H9 (cell line): ENCODE measurements at regions not wholly inside any gene's neighbourhood (a gene's known extent, or its start where the extent isn't known, plus 50 kb on each side); places are given as distances from the start of the nearest gene placed in this dataset.

Experiments
- DNase-seq: peaks from one replicate; pipeline ENCODE4 v3.0.0-alpha.2; 2017
- H2AFZ ChIP-seq: one replicate; pipeline ENCODE4 v1.6.1; 2013; ENCODE audit warnings: mild to moderate bottlenecking, low read length, control low read depth, moderate library complexity
- H2AK5ac ChIP-seq: 2 replicates; pipeline ENCODE4 v1.6.1; 2013; ENCODE audit warnings: low read length, control low read depth, mixed read lengths; ENCODE audit not compliant: insufficient read length
- H2BK120ac ChIP-seq: one replicate; pipeline ENCODE4 v1.6.1; 2013; ENCODE audit warnings: low read depth, mild to moderate bottlenecking, low read length, control low read depth, inconsistent platforms; ENCODE audit not compliant: poor library complexity, severe bottlenecking
- H2BK12ac ChIP-seq: 2 replicates; pipeline ENCODE4 v1.6.1; 2013; ENCODE audit warnings: low read length, control low read depth, mixed read lengths, low read depth; ENCODE audit not compliant: insufficient read length
- H2BK15ac ChIP-seq: 2 replicates; pipeline ENCODE4 v1.6.1; 2013; ENCODE audit warnings: low read depth, low read length, control low read depth
- H2BK20ac ChIP-seq: one replicate; pipeline ENCODE4 v1.6.1; 2013; ENCODE audit warnings: low read depth, mild to moderate bottlenecking, low read length, control low read depth, inconsistent platforms; ENCODE audit not compliant: poor library complexity, severe bottlenecking
- H2BK5ac ChIP-seq: 2 replicates; pipeline ENCODE4 v1.6.1; 2013; ENCODE audit warnings: low read length, control low read depth, mixed read lengths; ENCODE audit not compliant: insufficient read length
- H3K14ac ChIP-seq: 2 replicates; pipeline ENCODE4 v1.6.1; 2013; ENCODE audit warnings: low read length, control low read depth; ENCODE audit not compliant: insufficient read depth
- H3K18ac ChIP-seq: 2 replicates; pipeline ENCODE4 v1.6.1; 2013; ENCODE audit warnings: low read depth, mild to moderate bottlenecking, mixed read lengths, low read length, control low read depth; ENCODE audit not compliant: insufficient read length
- H3K23ac ChIP-seq: 2 replicates; pipeline ENCODE4 v1.6.1; 2013; ENCODE audit warnings: low read length, control low read depth, mixed read lengths, low read depth; ENCODE audit not compliant: insufficient read length
- H3K23me2 ChIP-seq: 2 replicates; pipeline ENCODE4 v1.6.1; 2013; ENCODE audit warnings: low read depth, mild to moderate bottlenecking, mixed read lengths, low read length, control low read depth; ENCODE audit not compliant: insufficient read length, poor library complexity, severe bottlenecking
- H3K27ac ChIP-seq: 2 replicates; pipeline ENCODE4 v1.5.1; 2013; ENCODE audit warnings: low read length, control low read depth, mixed read lengths, low read depth; ENCODE audit not compliant: insufficient read length
- H3K27me3 ChIP-seq: 2 replicates; pipeline ENCODE4 v1.6.1; 2013; ENCODE audit warnings: low read length, control low read depth, inconsistent platforms; ENCODE audit not compliant: insufficient read depth
- H3K4ac ChIP-seq: 2 replicates; pipeline ENCODE4 v1.6.1; 2013; ENCODE audit warnings: low read depth, mild to moderate bottlenecking, control low read depth, inconsistent platforms, low read length, moderate library complexity
- H3K4me1 ChIP-seq: 2 replicates; pipeline ENCODE4 v1.6.1; 2013; ENCODE audit warnings: low read length, control low read depth, inconsistent platforms; ENCODE audit not compliant: insufficient read depth
- H3K4me2 ChIP-seq: 2 replicates; pipeline ENCODE4 v1.6.1; 2013; ENCODE audit warnings: low read length, control low read depth, mixed read lengths; ENCODE audit not compliant: insufficient read length, insufficient read depth
- H3K56ac ChIP-seq: 2 replicates; pipeline ENCODE4 v1.6.1; 2013; ENCODE audit warnings: low read depth, mild to moderate bottlenecking, mixed read lengths, low read length, control low read depth; ENCODE audit not compliant: insufficient read length
- H3K79me1 ChIP-seq: 2 replicates; pipeline ENCODE4 v1.6.1; 2013; ENCODE audit warnings: low read depth, mild to moderate bottlenecking, moderate library complexity, low read length, control low read depth, inconsistent platforms; ENCODE audit not compliant: insufficient read depth, poor library complexity, severe bottlenecking
- H3K79me2 ChIP-seq: 2 replicates; pipeline ENCODE4 v1.6.1; 2013; ENCODE audit warnings: low read length, control low read depth, inconsistent platforms; ENCODE audit not compliant: insufficient read depth
- H3K9ac ChIP-seq: 2 replicates; pipeline ENCODE4 v1.6.1; 2013; ENCODE audit warnings: low read length, control low read depth, mixed read lengths; ENCODE audit not compliant: insufficient read length; ENCODE audit errors: extremely low read depth
- H3K9me3 ChIP-seq: one replicate; pipeline ENCODE4 v1.6.1; 2013; ENCODE audit warnings: low read depth, low read length, inconsistent platforms; ENCODE audit not compliant: control insufficient read depth
- H3T11ph ChIP-seq: one replicate; pipeline ENCODE4 v1.6.1; 2013; ENCODE audit warnings: mild to moderate bottlenecking, low read length, control low read depth, inconsistent platforms
- H4K20me1 ChIP-seq: one replicate; pipeline ENCODE4 v1.6.1; 2013; ENCODE audit not compliant: control insufficient read depth, insufficient read length, insufficient read depth
- H4K5ac ChIP-seq: 2 replicates; pipeline ENCODE4 v1.6.1; 2013; ENCODE audit warnings: low read depth, mild to moderate bottlenecking, mixed read lengths, low read length, control low read depth; ENCODE audit not compliant: insufficient read length
- H4K8ac ChIP-seq: replicated peaks from 2 replicates; pipeline ENCODE4 v1.6.1; 2013; ENCODE audit warnings: low read length, control low read depth, mixed read lengths, low read depth; ENCODE audit not compliant: insufficient read length
- H4K91ac ChIP-seq: 2 replicates; pipeline ENCODE4 v1.6.1; 2013; ENCODE audit warnings: low read depth, mild to moderate bottlenecking, moderate library complexity, mixed read lengths, low read length, control low read depth; ENCODE audit not compliant: insufficient read length
- H3K27ac Mint-ChIP-seq, 3 experiments: 2 replicates in 2 of 3; 3 replicates in 1 of 3; pipeline ENCODE4 v1.8.0; 2020 to 2021; ENCODE audit warnings: mixed read lengths in 3 of 3, mild to moderate bottlenecking in 1 of 3, moderate library complexity in 1 of 3
- H3K27me3 Mint-ChIP-seq: 2 replicates; pipeline ENCODE4 v1.8.0; 2021; ENCODE audit warnings: low read depth, mild to moderate bottlenecking, moderate library complexity, mixed read lengths
- H3K36me3 Mint-ChIP-seq, 3 experiments: 2 replicates in 2 of 3; 3 replicates in 1 of 3; pipeline ENCODE4 v1.8.0; 2020 to 2021; ENCODE audit warnings: low read depth in 3 of 3, mixed read lengths in 3 of 3; ENCODE audit not compliant: insufficient read depth in 1 of 3
- H3K4me1 Mint-ChIP-seq, 2 experiments: 2 replicates each; pipeline ENCODE4 v1.8.0; 2020; ENCODE audit warnings: mixed read lengths in 2 of 2
- H3K4me3 Mint-ChIP-seq, 2 experiments: 2 replicates in 1 of 2; 3 replicates in 1 of 2; pipeline ENCODE4 v1.8.0; 2020 to 2021; ENCODE audit warnings: mild to moderate bottlenecking in 2 of 2, mixed read lengths in 2 of 2, moderate library complexity in 1 of 2
- H3K9me3 Mint-ChIP-seq, 2 experiments: 2 replicates in 1 of 2; 3 replicates in 1 of 2; pipeline ENCODE4 v1.8.0; 2020; ENCODE audit warnings: mild to moderate bottlenecking in 2 of 2, mixed read lengths in 2 of 2, moderate library complexity in 1 of 2
- CTCF ChIP-seq: fragments of 200-600 bp; sonication (generic); conservative IDR thresholded peaks from 3 replicates; pipeline ENCODE4 v1.8.0; 2021; ENCODE audit warnings: antibody characterized with exemption, mild to moderate bottlenecking
- WGBS: extraction: QIAGEN DNeasy Blood & Tissue Kit; methylation state at CpG from one replicate; pipeline ENCODE4 v1.1.7; 2013; ENCODE audit warnings: missing lambda C conversion rate, low lambda C conversion rate, mixed read lengths; ENCODE audit not compliant: insufficient read length; ENCODE audit errors: extremely low coverage; 5-methylcytosine and 5-hydroxymethylcytosine counted together

DNA sequence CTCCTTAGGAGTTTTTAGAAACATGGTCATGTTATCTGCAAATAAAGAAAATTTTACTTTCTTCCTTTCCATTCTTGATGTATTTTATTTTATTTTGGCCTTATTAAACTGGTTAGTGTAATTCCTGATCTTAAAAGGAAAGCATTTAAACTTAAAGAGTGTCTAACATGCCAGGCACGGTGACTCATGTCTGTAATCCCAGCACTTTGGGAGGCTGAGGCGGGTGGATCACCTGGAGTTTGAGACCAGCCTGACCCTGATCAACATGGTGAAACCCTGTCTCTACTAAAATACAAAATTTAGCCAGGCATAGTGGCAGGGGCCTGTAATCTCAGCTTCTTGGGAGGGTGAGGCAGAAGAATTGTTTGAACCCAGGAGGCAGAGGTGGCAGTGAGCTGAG is 281.3 kb downstream of the PTTG2 start:
- Histone ChIP-seq H4K8ac (no peak overlapping the region), H3K23me2 (no peaks in the 10 kb centered on the region), H4K5ac (no peak overlapping the region), H2BK120ac (no peak overlapping the region), H3T11ph (no peak overlapping the region), H2AK5ac (no peak overlapping the region), H3K9ac (no peak overlapping the region), H2BK5ac (no peak overlapping the region), H4K20me1 (no peaks in the 10 kb centered on the region), H3K27me3 (no peaks in the 10 kb centered on the region), H3K18ac (no peak overlapping the region), H3K4me1 (no peaks in the 10 kb centered on the region), H3K4ac (no peak overlapping the region), H3K79me1 (no peaks in the 10 kb centered on the region), H3K9me3 (no peaks in the 10 kb centered on the region), H2BK15ac (no peak overlapping the region), H2BK20ac (no peak overlapping the region), H3K79me2 (no peaks in the 10 kb centered on the region), H3K14ac (no peak overlapping the region), H2BK12ac (no peak overlapping the region), H3K56ac (no peak overlapping the region), H4K91ac (no peak overlapping the region), H3K4me2 (no peak overlapping the region), H2AFZ (no peak overlapping the region), H3K23ac (no peak overlapping the region), H3K27ac (no peak overlapping the region)
- Mint-ChIP-seq H3K9me3 (no peaks in the 10 kb centered on the region; a peak in 1 of 5 replicates), H3K4me3 (no peak overlapping the region), H3K27ac (no peak overlapping the region; a peak in 1 of 7 replicates), H3K27me3 (no peaks in the 10 kb centered on the region; the same call in 1 of the 2 replicates), H3K4me1 (peaks cover 2 to 6% of the 10 kb centered on the region in 2 experiments; a peak in 2 of 4 replicates), H3K36me3 (no peaks in the 10 kb centered on the region)
- TF ChIP-seq CTCF: no peak
- WGBS: no CpG with 5 or more reads among the region's 2 CpGs
- no peak for DNase-seq
